ENCODE measurements at regions not wholly inside any gene's neighbourhood (a gene's known extent, or its start where the extent isn't known, plus 50 kb on each side); places are given as distances from the start of the nearest gene placed in this dataset.

DNA sequence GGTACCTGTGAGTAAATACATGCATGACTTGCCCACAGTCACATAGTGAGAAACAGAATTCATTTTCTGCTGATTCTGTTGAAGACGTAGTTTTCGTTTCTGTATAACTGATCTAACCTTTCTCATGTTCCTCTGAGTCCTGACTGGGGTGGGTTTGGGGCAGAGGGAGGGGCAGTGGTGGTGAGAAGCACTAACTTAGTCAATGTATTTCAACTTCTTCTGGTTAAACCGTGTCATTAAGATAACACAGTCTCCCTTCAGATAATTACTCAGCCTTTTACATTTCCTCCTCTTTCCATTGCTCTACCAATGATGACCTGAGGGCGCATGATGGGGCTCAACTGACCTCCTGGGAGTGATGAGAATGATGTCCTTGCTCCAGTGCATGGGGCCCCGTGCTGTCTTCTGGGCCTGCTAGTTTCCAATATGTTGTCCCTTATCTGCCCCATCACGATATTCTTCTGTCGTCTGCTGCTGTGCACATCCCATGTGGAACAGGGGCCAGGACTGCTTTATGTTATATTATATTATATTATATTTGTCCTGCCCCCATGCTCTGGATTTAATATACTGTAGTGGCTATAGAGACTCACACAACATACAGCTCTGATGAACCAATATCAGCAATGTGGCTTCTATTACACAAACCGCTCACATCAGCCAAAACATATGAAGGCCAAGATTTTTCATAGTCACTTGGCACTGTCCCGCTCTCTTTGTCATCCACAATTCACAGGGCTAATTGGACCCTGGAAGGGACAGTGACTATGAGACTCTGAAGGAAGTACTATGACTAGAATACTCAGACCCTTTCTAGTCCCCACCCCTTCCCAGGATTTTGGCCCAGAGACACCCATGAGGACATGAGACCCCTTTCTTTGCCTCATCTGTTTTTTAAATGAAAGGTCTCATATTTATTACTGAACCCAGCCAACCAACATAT, 407.1 kb upstream of the MCTP2 start:
- TF ChIP-seq POLR2A (IDR thresholded peaks at IDR 0.05) (no peak), EP300 (IDR thresholded peaks at IDR 0.05; ENCODE audit: low read depth) (no peak), CTCF (IDR thresholded peaks at IDR 0.05) (no peak), POLR2AphosphoS5 (IDR thresholded peaks at IDR 0.05) (no peak)
- WGBS, 2 donors (ENCODE audit: low coverage in 1 of 2), result 89 to 96% methylated on average over 5 to 9 of the region's 9 CpGs
- in situ Hi-C loops (cut with MboI; ENCODE audit: low pct_ligation_motif_present in 1 of 4, low pct_unique_long_range_greater_than_20kb in 1 of 4, low sequenced_read_pairs in 3 of 4) (no loop called here), intact Hi-C loops (cut with DNase I; ENCODE audit: low total_unique reads) (no loop called here)
- Histone ChIP-seq H3K4me3 (no peak overlapping the region), H3K27me3 (no peaks in the 10 kb centered on the region), H3K4me1 (no peaks in the 10 kb centered on the region), H3K9me3 (no peaks in the 10 kb centered on the region), H3K27ac (no peak overlapping the region), H3K36me3 (no peaks in the 10 kb centered on the region)
- no peak for DNase-seq

GRCh38 chr15:93820566-93820965, 410.8 kb upstream of the MCTP2 start:
- Histone ChIP-seq H3K9me3 (no peaks in the 10 kb centered on the region), H3K36me3 (no peaks in the 10 kb centered on the region), H3K4me1 (no peaks in the 10 kb centered on the region), H3K4me3 (no peak overlapping the region), H3K27ac (no peak overlapping the region), H3K27me3 (no peaks in the 10 kb centered on the region)
- in situ Hi-C loops (cut with MboI; ENCODE audit: low pct_ligation_motif_present in 1 of 4, low pct_unique_long_range_greater_than_20kb in 1 of 4, low sequenced_read_pairs in 3 of 4), result no loop called here
- no peak for DNase-seq
- TF ChIP-seq EP300 (IDR thresholded peaks at IDR 0.05; ENCODE audit: low read depth) (no peak), POLR2AphosphoS5 (IDR thresholded peaks at IDR 0.05) (no peak), POLR2A (IDR thresholded peaks at IDR 0.05) (no peak), CTCF (IDR thresholded peaks at IDR 0.05) (no peak)
- 68 to 85% methylated on average over 3 to 4 of the region's 4 CpGs for WGBS, 2 donors (ENCODE audit: low coverage in 1 of 2)
- intact Hi-C loops (cut with DNase I; ENCODE audit: low total_unique reads), result no loop called here

GRCh38 chr15:93819826-93820225, 411.5 kb upstream of the MCTP2 start:
- no peak for DNase-seq
- no peaks in the 10 kb centered on the region for H3K27me3 ChIP-seq
- no peak overlapping the region for H3K4me3 ChIP-seq
- H3K9me3 ChIP-seq, result no peaks in the 10 kb centered on the region
- TF ChIP-seq EP300 (IDR thresholded peaks at IDR 0.05; ENCODE audit: low read depth), result no peak
- TF ChIP-seq POLR2AphosphoS5 (IDR thresholded peaks at IDR 0.05), result no peak
- no peak for TF ChIP-seq CTCF (IDR thresholded peaks at IDR 0.05)
- TF ChIP-seq POLR2A (IDR thresholded peaks at IDR 0.05), result no peak
- 59 to 62% methylated on average over 4 of the region's 4 CpGs for WGBS, 2 donors (ENCODE audit: low coverage in 1 of 2)
- H3K36me3 ChIP-seq, result no peaks in the 10 kb centered on the region
- no peak overlapping the region for H3K27ac ChIP-seq
- in situ Hi-C loops (cut with MboI; ENCODE audit: low pct_ligation_motif_present in 1 of 4, low pct_unique_long_range_greater_than_20kb in 1 of 4, low sequenced_read_pairs in 3 of 4), result no loop called here
- H3K4me1 ChIP-seq, result no peaks in the 10 kb centered on the region
- intact Hi-C loops (cut with DNase I; ENCODE audit: low total_unique reads), result no loop called here

- Histone ChIP-seq H3K4me3 (no peak overlapping the region), H3K27me3 (no peaks in the 10 kb centered on the region), H3K27ac (no peak overlapping the region), H3K36me3 (no peaks in the 10 kb centered on the region), H3K9me3 (no peaks in the 10 kb centered on the region), H3K4me1 (no peaks in the 10 kb centered on the region)
- DNase-seq, result no peak
- intact Hi-C loops (cut with DNase I; ENCODE audit: low total_unique reads) (no loop called here), in situ Hi-C loops (cut with MboI; ENCODE audit: low pct_ligation_motif_present in 1 of 4, low pct_unique_long_range_greater_than_20kb in 1 of 4, low sequenced_read_pairs in 3 of 4) (no loop called here)
- TF ChIP-seq CTCF (IDR thresholded peaks at IDR 0.05), result no peak
- no peak for TF ChIP-seq EP300 (IDR thresholded peaks at IDR 0.05; ENCODE audit: low read depth)
- TF ChIP-seq POLR2AphosphoS5 (IDR thresholded peaks at IDR 0.05), result no peak
- TF ChIP-seq POLR2A (IDR thresholded peaks at IDR 0.05), result no peak
Measured at GRCh38 chr15:93816815-93817214, 414.5 kb upstream of the MCTP2 start.
